NCI-H2227 (cell line): ENCODE measurements at regions not wholly inside any gene's neighbourhood (a gene's known extent, or its start where the extent isn't known, plus 50 kb on each side); places are given as distances from the start of the nearest gene placed in this dataset.
A peak's percentile ranks its signal among the peaks of the same experiment; 100 is the strongest.

ENCODE experiments used
- DNase-seq: peaks from one replicate; lab custom pipeline; 2025; ENCODE audit not compliant: unreplicated experiment; lab: John Stamatoyannopoulos, UW

GRCh38 chr3:182244222-182244971 lies 532.7 kb downstream of the SOX2 start:
- no peak for DNase-seq

GRCh38 chr3:182245059-182245458 lies 533.3 kb downstream of the SOX2 start:
- no peak for DNase-seq

- DNase-seq = no peak
Observed at GRCh38 chr3:182246870-182247269, 535.1 kb downstream of the SOX2 start.

GRCh38 chr3:182248349-182248880 lies 536.7 kb downstream of the SOX2 start:
- DNase-seq = no peak

- DNase-seq = no peak
Observed at GRCh38 chr3:182252802-182253201, 540.5 kb upstream of the ATP11B start.

- no peak for DNase-seq
Observed at GRCh38 chr3:182255158-182255557, 538.1 kb upstream of the ATP11B start.

- no peak for DNase-seq
Observed at GRCh38 chr3:182257361-182257760, 535.9 kb upstream of the ATP11B start.

- peak; percentile 49 for DNase-seq
Observed at GRCh38 chr3:182258538-182259177, 534.6 kb upstream of the ATP11B start.

GRCh38 chr3:182259579-182259978 lies 533.7 kb upstream of the ATP11B start:
- peak; percentile 45 for DNase-seq

- DNase-seq = no peak
Observed at GRCh38 chr3:182261041-182261440, 532.3 kb upstream of the ATP11B start.

- DNase-seq = no peak
Observed at GRCh38 chr3:182268711-182269110, 524.6 kb upstream of the ATP11B start.

GRCh38 chr3:182276512-182276911 lies 516.8 kb upstream of the ATP11B start:
- no peak for DNase-seq

GRCh38 chr3:182284793-182285192 lies 508.5 kb upstream of the ATP11B start:
- DNase-seq = no peak

GRCh38 chr3:182292591-182292990 lies 500.7 kb upstream of the ATP11B start:
- DNase-seq = no peak

- DNase-seq = no peak
Observed at GRCh38 chr3:182294256-182294655, 499.0 kb upstream of the ATP11B start.

GRCh38 chr3:182294696-182295095 lies 498.6 kb upstream of the ATP11B start:
- no peak for DNase-seq

- DNase-seq = no peak
Observed at GRCh38 chr3:182300266-182300665, 493.0 kb upstream of the ATP11B start.

- DNase-seq = no peak
Observed at GRCh38 chr3:182303169-182303568, 490.1 kb upstream of the ATP11B start.

GRCh38 chr3:182305881-182306665 lies 487.2 kb upstream of the ATP11B start:
- DNase-seq = no peak

- DNase-seq = no peak
Observed at GRCh38 chr3:182308328-182308727, 485.0 kb upstream of the ATP11B start.

- DNase-seq = no peak
Observed at GRCh38 chr3:182309120-182309519, 484.2 kb upstream of the ATP11B start.

- DNase-seq = no peak
Observed at GRCh38 chr3:182315313-182315712, 478.0 kb upstream of the ATP11B start.
